ENCODE measurements at regions not wholly inside any gene's neighbourhood (a gene's known extent, or its start where the extent isn't known, plus 50 kb on each side); places are given as distances from the start of the nearest gene placed in this dataset.

DNA sequence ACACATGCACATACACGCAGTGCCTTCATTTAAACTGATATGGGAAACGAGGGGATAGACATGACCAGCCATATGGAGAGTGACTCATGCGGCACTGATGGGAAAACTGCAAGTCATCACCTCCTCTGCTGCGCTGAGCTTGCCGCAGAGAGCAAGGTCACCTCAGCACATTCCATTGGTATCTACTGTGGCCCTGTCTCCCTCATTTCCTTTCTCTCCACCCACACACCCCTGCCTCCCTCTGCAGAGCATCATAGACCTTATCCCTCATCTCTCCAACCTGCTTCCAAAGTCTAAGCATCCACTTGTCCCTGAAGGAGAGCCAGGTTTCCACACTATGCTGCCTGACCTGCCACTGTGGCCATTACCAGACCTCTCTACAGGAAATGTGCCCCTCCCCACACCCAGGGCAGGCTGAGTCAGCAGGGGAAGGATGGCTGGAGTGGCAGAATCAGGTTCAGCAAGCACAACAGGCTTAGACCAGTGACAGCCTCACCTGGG, 116.9 kb upstream of the SNX19 start:
- H3K4me1 ChIP-seq (ENCODE audit: insufficient read depth, low read length), result peaks cover 12% of the 10 kb centered on the region; the same call in 1 of the 2 replicates
- H3K9me3 ChIP-seq (ENCODE audit: control insufficient read depth, insufficient read depth, low read length), result no peaks in the 10 kb centered on the region
- no peaks in the 10 kb centered on the region for H3K36me3 ChIP-seq (ENCODE audit: insufficient read depth, low read length)
- H3K9ac ChIP-seq (ENCODE audit: low read depth, low read length), result no peak overlapping the region

DNA sequence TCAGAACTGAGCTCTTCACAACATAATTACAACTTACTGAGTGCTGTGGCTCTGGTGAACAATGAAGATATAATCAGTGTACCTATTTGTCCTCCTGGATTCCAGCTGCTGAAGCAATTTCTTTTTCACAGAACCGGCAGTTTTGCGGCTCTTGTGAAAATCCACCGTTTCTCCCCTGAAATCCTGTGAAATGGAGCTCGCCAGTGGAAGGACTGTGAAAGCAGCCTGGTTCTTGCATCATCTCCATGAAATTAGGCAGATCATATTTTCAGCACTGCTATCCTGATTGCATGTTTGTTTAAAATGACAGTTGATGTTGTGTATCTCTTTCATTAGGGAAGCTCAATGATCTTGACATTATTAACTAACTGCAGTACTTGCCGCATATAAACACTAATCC, 120.2 kb upstream of the SNX19 start:
- Histone ChIP-seq H3K9me3 (ENCODE audit: control insufficient read depth, insufficient read depth, low read length) (no peaks in the 10 kb centered on the region), H3K9ac (ENCODE audit: low read depth, low read length) (no peak overlapping the region), H3K36me3 (ENCODE audit: insufficient read depth, low read length) (no peaks in the 10 kb centered on the region), H3K4me1 (ENCODE audit: insufficient read depth, low read length) (peaks cover 12% of the 10 kb centered on the region; the same call in 1 of the 2 replicates)

DNA sequence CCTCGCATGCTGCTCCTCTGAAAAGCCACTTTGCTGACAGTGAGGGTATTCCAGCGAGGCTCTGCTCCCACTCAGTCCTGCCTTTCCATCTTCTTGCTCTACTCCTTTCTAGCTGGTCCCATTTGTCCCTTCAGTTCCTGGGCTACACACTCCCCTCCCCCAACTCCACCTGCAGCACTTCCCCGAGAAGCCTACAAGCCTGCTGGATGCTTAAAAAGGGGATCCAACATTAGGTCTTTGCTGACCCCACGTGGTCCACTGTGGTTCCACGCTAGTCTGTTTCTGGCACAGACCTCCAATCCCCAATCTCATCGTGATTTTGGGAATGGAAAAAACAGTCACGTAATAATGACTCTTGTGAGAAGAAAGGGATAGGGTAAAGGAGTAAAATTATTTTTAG, 121.6 kb upstream of the SNX19 start:
- Histone ChIP-seq H3K9ac (ENCODE audit: low read depth, low read length) (no peak overlapping the region), H3K36me3 (ENCODE audit: insufficient read depth, low read length) (no peaks in the 10 kb centered on the region), H3K9me3 (ENCODE audit: control insufficient read depth, insufficient read depth, low read length) (no peaks in the 10 kb centered on the region), H3K4me1 (ENCODE audit: insufficient read depth, low read length) (peaks cover 10% of the 10 kb centered on the region; the same call in 1 of the 2 replicates)

DNA sequence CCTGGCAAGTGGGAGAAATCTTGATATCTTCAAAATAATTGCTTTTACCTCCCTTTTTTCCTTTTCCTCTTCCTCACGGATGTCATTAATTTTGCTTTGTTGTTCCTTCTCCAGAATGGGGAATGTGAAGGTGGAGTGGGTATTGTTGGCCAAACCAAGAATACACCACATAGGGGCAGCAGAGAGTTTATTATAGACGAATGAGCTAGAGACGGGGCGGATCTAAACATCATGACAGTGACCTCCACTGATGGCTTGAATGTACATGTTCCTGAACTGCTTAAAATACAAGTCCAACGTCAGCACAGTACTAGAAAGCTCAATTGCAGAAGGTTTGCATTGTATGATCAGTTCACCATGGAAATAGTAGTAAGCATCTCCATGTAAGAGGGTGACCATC, 122.3 kb upstream of the SNX19 start:
- no peak overlapping the region for H3K9ac ChIP-seq (ENCODE audit: low read depth, low read length)
- H3K36me3 ChIP-seq (ENCODE audit: insufficient read depth, low read length), result no peaks in the 10 kb centered on the region
- peaks cover 2% of the 10 kb centered on the region; the same call in 1 of the 2 replicates for H3K4me1 ChIP-seq (ENCODE audit: insufficient read depth, low read length)
- no peaks in the 10 kb centered on the region for H3K9me3 ChIP-seq (ENCODE audit: control insufficient read depth, insufficient read depth, low read length)

DNA sequence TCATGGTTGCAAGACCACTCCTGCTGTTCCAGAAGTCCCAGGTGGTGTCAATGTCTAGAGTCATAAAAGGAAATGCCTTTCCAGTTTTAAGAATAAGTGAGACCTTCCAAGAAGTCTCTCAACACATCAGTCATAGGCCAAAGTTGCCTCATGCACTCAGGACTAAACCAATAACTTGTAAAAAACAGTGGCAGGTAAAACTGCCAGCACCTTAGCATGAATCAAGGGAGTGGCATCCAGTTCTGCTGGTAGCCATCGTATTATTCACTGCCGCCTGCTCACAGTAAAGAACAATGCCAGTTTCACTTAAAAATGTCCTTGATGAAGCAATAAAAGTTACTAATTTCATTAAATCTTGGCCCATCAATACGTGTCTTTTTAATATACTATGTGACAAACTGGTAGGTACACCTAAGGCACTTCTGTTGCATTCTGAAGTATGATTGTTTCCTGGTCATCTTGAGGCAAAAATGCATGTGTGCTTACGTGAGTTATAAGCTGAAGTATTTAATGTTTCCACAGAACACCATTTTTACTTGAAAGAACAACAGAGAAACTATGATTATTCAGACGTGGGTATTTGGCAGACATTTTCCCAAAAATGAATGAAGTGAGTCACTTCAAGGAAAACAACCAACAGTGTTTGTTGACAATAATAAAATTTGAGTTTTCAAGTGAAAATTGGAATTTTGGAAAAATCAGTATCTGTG, 125.2 kb upstream of the SNX19 start:
- no peaks in the 10 kb centered on the region for H3K4me1 ChIP-seq (ENCODE audit: insufficient read depth, low read length)
- H3K9ac ChIP-seq (ENCODE audit: low read depth, low read length), result no peak overlapping the region

DNA sequence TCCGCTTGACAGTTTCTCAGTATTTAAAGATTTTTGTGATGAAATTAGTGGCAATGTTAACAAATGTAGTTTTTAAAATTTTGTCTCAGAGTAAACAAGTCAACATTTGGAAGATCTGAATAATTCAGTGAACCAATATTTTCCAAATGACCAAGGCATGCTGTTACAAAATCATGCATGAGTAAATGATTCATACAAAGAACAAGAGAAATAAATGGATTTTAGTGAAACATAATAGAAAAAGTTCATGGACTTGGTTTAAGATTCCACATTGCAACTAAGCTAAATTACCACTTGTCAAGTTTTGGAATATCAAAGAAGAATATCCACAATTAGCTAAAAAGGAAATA, 125.7 kb upstream of the SNX19 start:
- H3K36me3 ChIP-seq (ENCODE audit: insufficient read depth, low read length), result no peaks in the 10 kb centered on the region
- H3K9me3 ChIP-seq (ENCODE audit: control insufficient read depth, insufficient read depth, low read length), result no peaks in the 10 kb centered on the region
- H3K4me1 ChIP-seq (ENCODE audit: insufficient read depth, low read length), result no peaks in the 10 kb centered on the region
- no peak overlapping the region for H3K9ac ChIP-seq (ENCODE audit: low read depth, low read length)

More for the DNA sequence above, 125.2 kb upstream of the SNX19 start:
- Histone ChIP-seq H3K36me3 (ENCODE audit: insufficient read depth, low read length) (no peaks in the 10 kb centered on the region), H3K9me3 (ENCODE audit: control insufficient read depth, insufficient read depth, low read length) (no peaks in the 10 kb centered on the region)

DNA sequence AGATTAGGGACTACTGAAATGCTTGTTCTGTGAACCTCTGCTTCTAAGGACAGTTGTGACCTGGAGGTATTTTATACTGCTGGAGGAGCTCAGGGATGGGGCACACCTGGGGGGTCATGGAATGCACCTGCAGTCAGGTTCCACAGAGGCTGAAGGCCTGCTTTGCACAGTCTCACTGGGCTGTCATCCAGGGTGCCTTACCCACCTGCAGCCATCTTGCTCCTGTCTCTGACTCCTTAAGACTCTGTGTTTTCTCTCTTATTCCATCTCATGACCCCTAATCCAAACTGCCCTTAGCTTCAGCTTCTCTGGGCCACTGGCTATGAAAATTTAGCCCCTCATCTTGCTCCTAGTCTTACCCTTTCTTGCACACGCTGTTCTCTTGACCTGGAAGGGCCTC, 127.0 kb upstream of the SNX19 start:
- Histone ChIP-seq H3K9me3 (ENCODE audit: control insufficient read depth, insufficient read depth, low read length) (no peaks in the 10 kb centered on the region), H3K9ac (ENCODE audit: low read depth, low read length) (no peak overlapping the region), H3K36me3 (ENCODE audit: insufficient read depth, low read length) (no peaks in the 10 kb centered on the region), H3K4me1 (ENCODE audit: insufficient read depth, low read length) (no peaks in the 10 kb centered on the region)

DNA sequence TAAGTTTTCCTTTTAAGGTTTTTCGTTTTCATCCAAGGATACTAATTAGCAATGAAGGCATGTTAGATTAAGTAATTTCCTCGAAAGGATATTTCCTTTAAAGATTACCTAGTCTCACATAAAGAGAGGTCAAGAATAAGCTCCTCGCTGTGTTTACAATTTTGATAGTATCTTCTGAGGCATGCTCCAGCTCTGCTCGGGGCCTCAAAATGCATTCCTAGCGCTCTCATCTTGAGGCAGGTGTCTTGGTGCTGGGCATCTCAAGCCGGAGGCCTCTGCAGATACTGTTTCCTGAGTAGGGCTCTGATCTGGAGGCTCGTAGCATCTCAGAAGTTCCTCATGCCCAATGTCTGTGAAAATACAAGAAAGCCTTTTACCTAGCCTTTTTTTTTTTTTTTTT, 128.6 kb upstream of the SNX19 start:
- H3K4me1 ChIP-seq (ENCODE audit: insufficient read depth, low read length), result no peaks in the 10 kb centered on the region
- H3K36me3 ChIP-seq (ENCODE audit: insufficient read depth, low read length), result no peaks in the 10 kb centered on the region
- no peak overlapping the region for H3K9ac ChIP-seq (ENCODE audit: low read depth, low read length)
- no peaks in the 10 kb centered on the region for H3K9me3 ChIP-seq (ENCODE audit: control insufficient read depth, insufficient read depth, low read length)

DNA sequence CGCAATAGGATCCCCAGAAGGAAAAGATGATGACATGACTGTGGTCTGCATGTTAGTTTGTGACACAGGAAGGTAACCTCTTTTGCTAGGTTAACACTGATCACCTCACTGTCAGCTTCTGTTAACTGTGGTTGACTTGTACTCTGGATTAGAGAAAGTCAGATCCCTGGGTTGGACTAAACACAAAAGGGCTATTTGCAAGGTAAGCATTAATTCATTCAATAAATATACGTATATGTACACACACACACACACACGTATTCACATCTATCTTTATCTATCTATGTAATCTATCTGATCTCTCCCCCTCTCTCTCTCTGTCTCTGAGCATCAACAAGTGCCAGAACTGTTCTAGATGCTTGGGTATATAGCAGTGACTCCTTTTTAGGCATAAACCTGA, 136.1 kb upstream of the SNX19 start:
- no peak overlapping the region for H3K9ac ChIP-seq (ENCODE audit: low read depth, low read length)
- no peaks in the 10 kb centered on the region for H3K36me3 ChIP-seq (ENCODE audit: insufficient read depth, low read length)
- H3K4me1 ChIP-seq (ENCODE audit: insufficient read depth, low read length), result no peaks in the 10 kb centered on the region
- H3K9me3 ChIP-seq (ENCODE audit: control insufficient read depth, insufficient read depth, low read length), result no peaks in the 10 kb centered on the region

DNA sequence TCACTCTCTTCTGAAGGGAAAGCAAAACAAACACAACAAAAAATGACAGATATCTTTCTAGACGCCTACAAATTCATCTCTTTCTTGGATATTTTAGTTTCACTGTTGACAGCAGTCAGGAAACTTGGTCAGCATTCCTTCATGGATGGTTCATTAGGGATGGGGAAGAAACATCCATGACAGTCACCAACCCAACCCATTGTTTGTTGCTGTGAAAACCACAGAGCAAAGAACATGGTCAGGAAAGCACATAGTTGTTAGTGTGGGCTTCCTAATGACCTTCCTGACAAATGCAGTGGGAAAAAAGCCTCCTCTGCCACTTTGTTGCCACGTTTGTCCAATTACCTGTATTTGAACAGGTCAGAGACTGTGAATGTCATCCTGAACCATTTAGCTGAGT, 139.8 kb upstream of the SNX19 start:
- Histone ChIP-seq H3K9ac (ENCODE audit: low read depth, low read length) (no peak overlapping the region), H3K9me3 (ENCODE audit: control insufficient read depth, insufficient read depth, low read length) (no peaks in the 10 kb centered on the region), H3K36me3 (ENCODE audit: insufficient read depth, low read length) (no peaks in the 10 kb centered on the region), H3K4me1 (ENCODE audit: insufficient read depth, low read length) (no peaks in the 10 kb centered on the region)

DNA sequence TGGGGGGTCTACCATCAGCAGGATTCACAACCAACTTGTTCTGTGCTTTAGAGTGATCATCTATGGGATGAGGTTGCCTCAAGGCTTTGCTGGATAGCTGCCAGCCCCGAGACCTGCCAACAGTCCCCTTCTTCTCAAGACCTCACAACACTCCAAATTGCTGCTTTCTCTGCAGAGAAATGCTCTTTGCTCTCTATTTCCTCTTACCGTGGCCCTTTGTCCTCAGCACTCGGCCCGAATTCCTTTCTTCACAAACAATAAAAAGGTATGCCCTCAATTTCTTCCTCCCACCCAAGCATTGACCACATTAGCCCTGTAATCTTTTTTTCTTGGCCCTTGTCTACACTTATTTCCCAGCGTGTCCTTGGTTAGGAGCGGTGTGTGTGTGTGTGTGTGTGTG, 147.4 kb upstream of the SNX19 start:
- H3K9ac ChIP-seq (ENCODE audit: low read depth, low read length), result no peak overlapping the region
- no peaks in the 10 kb centered on the region for H3K9me3 ChIP-seq (ENCODE audit: control insufficient read depth, insufficient read depth, low read length)
- H3K36me3 ChIP-seq (ENCODE audit: insufficient read depth, low read length), result no peaks in the 10 kb centered on the region
- H3K4me1 ChIP-seq (ENCODE audit: insufficient read depth, low read length), result peaks cover 4% of the 10 kb centered on the region; the same call in 1 of the 2 replicates

DNA sequence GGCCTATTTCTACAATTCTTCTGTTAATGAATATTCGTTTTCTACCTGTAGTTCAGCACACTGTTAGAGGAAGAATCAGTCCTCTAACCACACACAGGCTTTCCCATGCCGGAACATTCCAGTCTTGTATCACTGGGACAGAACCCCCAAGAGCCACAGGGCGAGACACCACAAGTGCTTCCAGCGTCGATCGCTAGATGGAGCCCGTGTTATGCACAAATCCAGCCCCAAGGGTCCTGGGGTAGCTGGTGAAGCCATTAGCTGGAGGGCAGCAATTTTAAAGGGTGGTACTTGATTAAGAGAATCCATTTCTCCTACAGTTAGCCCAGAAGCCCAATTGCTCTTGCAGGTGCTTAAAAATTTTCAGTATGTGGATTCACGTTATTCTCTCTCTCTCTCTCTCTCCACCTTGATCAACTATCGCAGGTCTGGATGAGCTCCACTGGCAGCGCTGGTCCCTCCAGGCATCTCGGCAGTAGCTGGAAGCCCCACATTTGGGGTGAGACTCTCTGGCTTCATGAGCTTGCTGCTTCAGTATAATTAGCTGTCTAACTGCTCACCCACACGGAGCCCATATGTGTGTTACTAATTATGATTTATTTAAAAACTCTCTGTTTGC, 148.2 kb upstream of the SNX19 start:
- no peaks in the 10 kb centered on the region for H3K9me3 ChIP-seq (ENCODE audit: control insufficient read depth, insufficient read depth, low read length)
- no peaks in the 10 kb centered on the region for H3K36me3 ChIP-seq (ENCODE audit: insufficient read depth, low read length)
- no peak overlapping the region for H3K9ac ChIP-seq (ENCODE audit: low read depth, low read length)

DNA sequence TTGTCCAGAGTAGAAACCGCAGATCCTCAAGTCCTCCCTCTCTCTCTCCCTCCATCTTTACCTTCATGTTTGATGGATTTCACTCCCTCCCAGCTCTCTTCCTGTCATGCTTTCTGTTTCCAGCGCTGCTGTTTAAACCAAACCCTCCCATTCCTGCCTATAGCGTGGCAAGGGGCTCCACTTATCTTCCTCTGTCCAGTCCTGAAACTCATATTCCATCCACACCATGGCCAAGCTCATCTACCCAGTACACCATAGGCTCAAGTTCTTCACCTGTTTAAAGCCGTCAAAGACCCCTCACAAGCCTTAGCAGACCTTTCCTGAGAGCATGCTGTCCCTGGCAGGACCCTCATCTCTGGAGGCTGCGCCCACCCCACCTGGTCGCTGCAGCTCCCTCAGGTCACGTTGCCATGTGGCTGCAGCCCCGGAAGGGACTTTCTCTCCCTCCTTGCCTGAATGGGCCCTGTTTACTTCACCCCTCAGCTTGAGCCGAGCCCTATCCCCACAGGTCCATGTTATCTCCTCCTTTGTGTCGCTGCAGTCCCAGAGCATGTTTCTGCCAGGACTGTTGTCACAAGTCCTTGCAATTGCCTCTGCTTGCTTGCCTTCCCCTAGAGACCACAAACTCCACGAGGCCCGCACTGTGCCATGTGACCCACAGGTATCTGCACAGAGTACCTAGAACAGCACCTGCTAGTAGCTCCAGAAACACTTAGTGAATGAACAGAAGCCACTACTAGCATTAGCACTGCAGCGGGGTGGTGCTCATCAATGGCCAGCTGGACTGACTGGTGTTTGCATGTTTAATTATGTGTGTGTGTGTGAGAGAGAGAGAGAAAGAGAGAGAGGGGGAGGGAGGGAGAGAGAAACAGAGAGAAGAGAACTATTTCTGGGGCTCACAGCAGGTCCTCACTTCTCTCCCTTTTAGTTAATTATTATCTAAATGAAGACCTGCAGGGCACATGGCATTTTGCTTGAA, 149.4 kb upstream of the SNX19 start:
- no peaks in the 10 kb centered on the region for H3K36me3 ChIP-seq (ENCODE audit: insufficient read depth, low read length)
- H3K4me1 ChIP-seq (ENCODE audit: insufficient read depth, low read length), result peaks cover 4% of the 10 kb centered on the region; the same call in 1 of the 2 replicates
- no peak overlapping the region for H3K9ac ChIP-seq (ENCODE audit: low read depth, low read length)
- H3K9me3 ChIP-seq (ENCODE audit: control insufficient read depth, insufficient read depth, low read length), result no peaks in the 10 kb centered on the region

More for the DNA sequence above, 148.2 kb upstream of the SNX19 start:
- peaks cover 4% of the 10 kb centered on the region; the same call in 1 of the 2 replicates for H3K4me1 ChIP-seq (ENCODE audit: insufficient read depth, low read length)

DNA sequence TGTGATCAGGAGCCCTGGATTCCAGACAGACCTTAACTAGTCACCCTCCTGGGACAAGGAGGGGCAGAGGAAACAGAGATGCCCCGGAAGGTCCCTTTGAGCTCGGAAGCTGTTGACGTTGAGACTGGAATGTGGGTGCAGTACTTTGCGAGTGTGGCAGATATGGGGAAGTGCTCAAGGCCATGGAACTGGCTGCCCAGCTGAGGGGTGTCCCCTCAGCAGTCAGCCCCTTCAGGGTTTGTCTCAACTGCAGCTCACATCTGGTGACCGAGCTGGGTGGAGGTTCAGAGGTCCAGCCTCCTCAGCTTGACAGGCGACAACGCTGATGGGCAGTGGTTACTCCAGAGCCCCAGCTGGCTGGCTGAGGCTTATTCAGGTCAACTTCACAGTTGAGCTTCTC, 150.3 kb upstream of the SNX19 start:
- H3K36me3 ChIP-seq (ENCODE audit: insufficient read depth, low read length), result no peaks in the 10 kb centered on the region
- no peak overlapping the region for H3K9ac ChIP-seq (ENCODE audit: low read depth, low read length)
- H3K4me1 ChIP-seq (ENCODE audit: insufficient read depth, low read length), result peaks cover 4% of the 10 kb centered on the region; the same call in 1 of the 2 replicates
- H3K9me3 ChIP-seq (ENCODE audit: control insufficient read depth, insufficient read depth, low read length), result no peaks in the 10 kb centered on the region
